ENCODE measurements at regions not wholly inside any gene's neighbourhood (a gene's known extent, or its start where the extent isn't known, plus 50 kb on each side); places are given as distances from the start of the nearest gene placed in this dataset.

- DNase-seq (ENCODE audit: low read depth) = no peak
Measured at GRCh38 chr17:77771587-77771986, 186.9 kb upstream of the TNRC6C start.

- no peak for DNase-seq (ENCODE audit: low read depth)
Measured at GRCh38 chr17:77771998-77772397, 186.5 kb upstream of the TNRC6C start.

GRCh38 chr17:77772461-77772897, 186.0 kb upstream of the TNRC6C start:
- DNase-seq (ENCODE audit: low read depth) = peak; percentile 53

- DNase-seq (ENCODE audit: low read depth) = no peak
Measured at GRCh38 chr17:77772899-77773358, 185.6 kb upstream of the TNRC6C start.

- DNase-seq (ENCODE audit: low read depth) = no peak
Measured at GRCh38 chr17:77774182-77774581, 184.3 kb upstream of the TNRC6C start.

GRCh38 chr17:77778636-77779489, 179.6 kb upstream of the TNRC6C start:
- no peak for DNase-seq (ENCODE audit: low read depth)

- no peak for DNase-seq (ENCODE audit: low read depth)
Measured at GRCh38 chr17:77779711-77780539, 178.6 kb upstream of the TNRC6C start.

- DNase-seq (ENCODE audit: low read depth) = no peak
Measured at GRCh38 chr17:77781536-77781935, 177.0 kb upstream of the TNRC6C start.

- no peak for DNase-seq (ENCODE audit: low read depth)
Measured at GRCh38 chr17:77782201-77782600, 176.3 kb upstream of the TNRC6C start.

- DNase-seq (ENCODE audit: low read depth) = no peak
Measured at GRCh38 chr17:77782611-77783010, 175.9 kb upstream of the TNRC6C start.

- DNase-seq (ENCODE audit: low read depth) = peak; percentile 62
Measured at GRCh38 chr17:77783991-77784820, 174.3 kb upstream of the TNRC6C start.

- no peak for DNase-seq (ENCODE audit: low read depth)
Measured at GRCh38 chr17:77785312-77785905, 173.1 kb upstream of the TNRC6C start.

- DNase-seq (ENCODE audit: low read depth) = no peak
Measured at GRCh38 chr17:77786090-77786489, 172.4 kb upstream of the TNRC6C start.

GRCh38 chr17:77786740-77787505, 171.6 kb upstream of the TNRC6C start:
- DNase-seq (ENCODE audit: low read depth) = no peak

GRCh38 chr17:77790143-77790829, 168.2 kb upstream of the TNRC6C start:
- DNase-seq (ENCODE audit: low read depth) = no peak

- no peak for DNase-seq (ENCODE audit: low read depth)
Measured at GRCh38 chr17:77792626-77793025, 165.9 kb upstream of the TNRC6C start.

- DNase-seq (ENCODE audit: low read depth) = no peak
Measured at GRCh38 chr17:77793146-77793970, 165.1 kb upstream of the TNRC6C start.

GRCh38 chr17:77793971-77794235, 164.6 kb upstream of the TNRC6C start:
- DNase-seq (ENCODE audit: low read depth) = no peak

- no peak for DNase-seq (ENCODE audit: low read depth)
Measured at GRCh38 chr17:77794846-77795245, 163.7 kb upstream of the TNRC6C start.

GRCh38 chr17:77795685-77796084, 162.8 kb upstream of the TNRC6C start:
- no peak for DNase-seq (ENCODE audit: low read depth)

All from T follicular helper cell (primary cell).